ENCODE measurements at regions not wholly inside any gene's neighbourhood (a gene's known extent, or its start where the extent isn't known, plus 50 kb on each side); places are given as distances from the start of the nearest gene placed in this dataset.

DNA sequence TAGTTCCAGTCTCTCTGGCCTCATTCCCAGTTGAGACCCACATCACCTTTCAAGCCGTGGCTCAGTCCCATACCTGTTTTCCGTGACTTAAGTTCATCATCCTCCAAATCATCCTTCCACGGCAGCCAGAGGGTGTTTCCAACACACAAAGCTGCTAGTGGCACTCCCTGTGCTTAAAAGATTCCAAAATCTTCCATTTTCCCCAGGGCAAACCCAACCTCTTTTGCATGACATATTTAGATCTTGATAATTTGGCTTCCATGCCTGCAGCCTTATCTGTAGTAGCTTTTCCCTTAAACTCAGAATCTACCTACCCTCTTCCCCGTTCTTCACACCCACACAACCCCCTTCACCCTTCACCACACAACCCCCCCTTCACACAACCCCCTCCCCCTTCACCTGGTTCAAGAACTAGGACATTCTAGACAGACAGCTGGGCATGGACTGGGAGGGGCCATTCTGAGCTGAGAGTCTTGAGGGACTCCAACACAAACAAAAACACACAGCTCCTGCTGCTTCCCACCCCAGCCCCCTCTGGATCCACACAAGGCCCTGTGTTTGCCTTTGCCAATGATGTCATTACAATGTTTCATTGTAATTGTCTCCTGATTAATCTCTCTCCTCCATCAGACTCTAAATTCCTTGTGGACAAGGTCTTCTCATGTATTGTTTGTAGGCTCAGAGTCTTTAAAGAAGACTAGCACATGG is 268.2 kb downstream of the SH3GL2 start:
- DNase-seq (ENCODE audit: low read depth in 2 of 3, low spot score in 2 of 3), result no peak

- DNase-seq (ENCODE audit: low read depth in 2 of 3, low spot score in 2 of 3), result no peak
Observed at GRCh38 chr9:17847908-17848307, 269.0 kb downstream of the SH3GL2 start.

- DNase-seq (ENCODE audit: low read depth in 2 of 3, low spot score in 2 of 3), result no peak
Observed at GRCh38 chr9:17852108-17852507, 273.2 kb downstream of the SH3GL2 start.

- DNase-seq (ENCODE audit: low read depth in 2 of 3, low spot score in 2 of 3), result no peak
Observed at GRCh38 chr9:17854487-17854886, 275.6 kb downstream of the SH3GL2 start.

DNA sequence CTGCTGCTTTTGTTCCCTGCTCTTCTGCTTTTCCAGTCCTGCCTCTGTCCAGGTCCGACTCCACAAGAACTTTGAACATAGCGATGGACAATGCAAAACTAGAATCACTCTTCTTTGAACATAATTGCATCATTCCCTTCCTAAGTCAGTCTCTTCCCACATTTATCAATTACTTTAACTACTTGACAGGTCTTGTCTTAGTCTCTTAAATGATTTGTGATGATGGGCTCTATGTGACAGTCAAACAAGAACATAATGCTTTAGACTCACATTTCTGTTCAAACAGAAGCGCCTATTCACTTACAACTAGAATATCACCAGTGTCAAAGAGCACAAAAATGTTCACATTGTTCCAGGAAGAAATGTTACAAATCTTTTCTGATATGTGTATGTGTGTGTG is 278.1 kb downstream of the SH3GL2 start:
- DNase-seq (ENCODE audit: low read depth in 2 of 3, low spot score in 2 of 3), result no peak

DNA sequence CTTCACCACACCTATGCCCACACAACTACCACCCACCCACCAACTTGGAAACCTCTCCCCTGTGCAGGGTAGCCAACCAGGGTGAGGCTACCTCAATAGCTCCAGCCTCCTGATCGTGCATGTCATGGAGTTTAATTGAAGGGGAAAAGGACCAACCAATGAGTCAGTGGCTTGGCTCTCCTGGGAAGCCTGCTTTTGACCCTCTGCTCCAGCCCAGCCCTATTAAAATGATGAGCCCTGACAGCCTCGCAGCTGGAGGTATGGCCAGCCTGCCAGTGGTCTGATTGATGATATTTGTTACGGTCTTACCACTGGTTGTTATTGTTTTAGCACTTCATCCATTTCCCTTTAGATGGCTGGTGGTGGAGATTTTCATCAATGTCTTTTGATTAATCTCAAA is 280.4 kb downstream of the SH3GL2 start:
- no peak for DNase-seq (ENCODE audit: low read depth in 2 of 3, low spot score in 2 of 3)

DNA sequence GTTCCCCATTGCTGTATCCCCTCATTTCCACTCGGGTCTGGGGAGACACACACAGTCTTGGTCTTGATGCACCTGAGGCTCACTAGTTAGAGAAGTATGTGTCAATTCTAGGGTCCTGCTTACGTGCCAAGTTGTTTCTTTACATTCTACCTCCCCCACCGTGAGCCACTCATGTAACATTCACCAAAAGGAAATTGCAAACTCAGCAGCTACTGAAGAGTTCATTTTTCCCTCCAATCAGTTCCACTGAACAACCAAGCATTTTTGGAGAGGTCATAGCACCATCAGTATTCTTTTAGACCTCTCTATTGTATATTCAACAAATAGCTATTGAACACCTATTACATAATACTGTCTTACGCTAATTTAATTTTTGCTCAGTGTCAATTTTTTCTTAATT is 281.1 kb downstream of the SH3GL2 start:
- no peak for DNase-seq (ENCODE audit: low read depth in 2 of 3, low spot score in 2 of 3)

- DNase-seq (ENCODE audit: low read depth in 2 of 3, low spot score in 2 of 3), result no peak
Observed at GRCh38 chr9:17862101-17862500, 283.2 kb downstream of the SH3GL2 start.

GRCh38 chr9:17862629-17863028 is 283.8 kb downstream of the SH3GL2 start:
- no peak for DNase-seq (ENCODE audit: low read depth in 2 of 3, low spot score in 2 of 3)

- DNase-seq (ENCODE audit: low read depth in 2 of 3, low spot score in 2 of 3), result no peak
Observed at GRCh38 chr9:17863213-17863883, 284.5 kb downstream of the SH3GL2 start.

GRCh38 chr9:17863924-17864323 is 285.1 kb downstream of the SH3GL2 start:
- no peak for DNase-seq (ENCODE audit: low read depth in 2 of 3, low spot score in 2 of 3)

GRCh38 chr9:17864951-17865350 is 286.1 kb downstream of the SH3GL2 start:
- DNase-seq (ENCODE audit: low read depth in 2 of 3, low spot score in 2 of 3), result no peak

- DNase-seq (ENCODE audit: low read depth in 2 of 3, low spot score in 2 of 3), result no peak
Observed at GRCh38 chr9:17865881-17866280, 287.0 kb downstream of the SH3GL2 start.

- no peak for DNase-seq (ENCODE audit: low read depth in 2 of 3, low spot score in 2 of 3)
Observed at GRCh38 chr9:17870722-17871121, 291.9 kb downstream of the SH3GL2 start.

DNA sequence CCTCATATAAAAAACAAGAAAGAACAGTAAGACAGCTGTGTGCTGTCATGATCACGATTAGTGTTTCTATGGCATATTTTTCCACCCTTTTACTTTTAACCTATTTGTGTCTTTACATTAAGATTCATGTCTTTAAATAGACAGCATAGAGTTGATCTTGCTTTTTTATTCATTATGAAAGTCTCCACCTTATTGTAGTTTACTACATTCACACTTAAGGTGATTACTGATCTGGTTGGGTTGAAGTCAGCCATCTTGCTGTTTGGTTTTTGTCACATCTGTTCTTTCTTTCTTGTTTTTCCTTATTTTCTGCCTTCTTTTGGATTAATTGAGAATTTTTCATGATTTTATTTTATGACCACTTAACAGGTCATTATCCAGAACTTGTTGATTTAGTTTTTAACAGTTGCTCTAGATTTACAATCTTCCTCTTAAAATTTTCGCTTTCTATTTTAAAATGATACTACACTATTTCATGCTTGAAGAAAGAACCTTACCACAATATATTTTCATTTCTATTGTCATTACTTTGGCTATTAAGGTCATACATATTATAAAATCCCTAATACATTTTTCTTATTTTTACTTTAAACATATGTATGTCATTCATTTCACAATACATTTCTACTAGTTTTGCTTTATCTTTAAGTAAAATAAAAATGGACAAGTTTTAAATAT is 292.5 kb downstream of the SH3GL2 start:
- DNase-seq (ENCODE audit: low read depth in 2 of 3, low spot score in 2 of 3), result no peak

DNA sequence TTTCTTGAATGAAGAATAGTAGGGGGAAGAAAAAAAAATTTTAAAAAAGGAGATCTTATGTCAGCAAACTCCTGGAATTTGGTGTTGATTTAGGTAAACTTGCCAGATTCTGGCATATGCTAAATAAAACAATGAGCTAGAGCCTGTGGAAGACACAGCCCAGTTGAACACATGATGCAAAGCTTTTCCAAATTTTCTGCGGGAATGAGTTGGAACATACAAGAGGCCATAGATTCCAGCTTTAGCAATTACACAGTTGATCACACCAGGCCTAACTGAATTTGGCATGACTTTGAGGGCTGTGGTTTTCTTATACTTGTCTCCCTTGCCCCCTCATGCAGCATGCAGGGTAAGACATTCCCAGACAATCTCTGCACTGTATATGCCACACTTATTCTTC is 297.0 kb downstream of the SH3GL2 start:
- no peak for DNase-seq (ENCODE audit: low read depth in 2 of 3, low spot score in 2 of 3)

DNA sequence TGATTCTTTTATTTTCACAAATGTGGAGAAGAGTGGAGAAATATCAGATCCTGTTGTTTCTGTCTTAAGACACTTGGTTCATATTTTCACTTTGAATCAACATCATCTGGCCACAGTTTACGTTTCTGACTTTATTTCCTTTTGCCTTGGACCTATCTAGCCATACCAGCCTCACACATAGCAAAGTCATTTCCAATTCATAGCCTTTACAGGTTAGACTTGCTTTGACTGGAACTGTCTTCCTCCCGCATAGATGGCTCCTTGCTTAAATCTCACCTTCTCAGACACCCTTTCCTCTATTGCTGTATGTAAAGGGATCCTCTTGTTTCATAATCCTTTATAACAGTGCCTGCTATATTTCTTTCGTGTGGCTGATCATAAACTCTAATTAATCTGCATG is 297.8 kb downstream of the SH3GL2 start:
- DNase-seq (ENCODE audit: low read depth in 2 of 3, low spot score in 2 of 3), result no peak

GRCh38 chr9:17878810-17879370 is 300.0 kb downstream of the SH3GL2 start:
- no peak for DNase-seq (ENCODE audit: low read depth in 2 of 3, low spot score in 2 of 3)

DNA sequence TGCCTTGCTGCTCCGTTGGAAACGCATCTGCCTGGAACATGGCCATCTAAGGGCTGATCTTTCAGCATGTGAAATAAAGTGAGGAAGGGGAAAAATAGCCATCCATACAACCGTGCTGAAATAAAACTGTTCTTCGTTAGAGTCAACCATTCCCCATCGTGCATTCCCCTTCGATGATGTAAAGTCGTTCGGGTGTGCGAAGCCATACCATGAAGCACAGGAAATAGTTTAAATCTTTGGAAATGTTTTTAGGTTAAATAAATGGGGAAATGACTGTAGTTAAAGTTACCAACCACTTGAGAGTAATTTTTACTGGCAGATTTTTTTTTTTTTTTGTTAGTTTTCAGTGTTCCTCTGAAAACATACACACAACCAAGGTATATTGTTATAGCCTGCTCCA is 302.5 kb downstream of the SH3GL2 start:
- no peak for DNase-seq (ENCODE audit: low read depth in 2 of 3, low spot score in 2 of 3)

DNA sequence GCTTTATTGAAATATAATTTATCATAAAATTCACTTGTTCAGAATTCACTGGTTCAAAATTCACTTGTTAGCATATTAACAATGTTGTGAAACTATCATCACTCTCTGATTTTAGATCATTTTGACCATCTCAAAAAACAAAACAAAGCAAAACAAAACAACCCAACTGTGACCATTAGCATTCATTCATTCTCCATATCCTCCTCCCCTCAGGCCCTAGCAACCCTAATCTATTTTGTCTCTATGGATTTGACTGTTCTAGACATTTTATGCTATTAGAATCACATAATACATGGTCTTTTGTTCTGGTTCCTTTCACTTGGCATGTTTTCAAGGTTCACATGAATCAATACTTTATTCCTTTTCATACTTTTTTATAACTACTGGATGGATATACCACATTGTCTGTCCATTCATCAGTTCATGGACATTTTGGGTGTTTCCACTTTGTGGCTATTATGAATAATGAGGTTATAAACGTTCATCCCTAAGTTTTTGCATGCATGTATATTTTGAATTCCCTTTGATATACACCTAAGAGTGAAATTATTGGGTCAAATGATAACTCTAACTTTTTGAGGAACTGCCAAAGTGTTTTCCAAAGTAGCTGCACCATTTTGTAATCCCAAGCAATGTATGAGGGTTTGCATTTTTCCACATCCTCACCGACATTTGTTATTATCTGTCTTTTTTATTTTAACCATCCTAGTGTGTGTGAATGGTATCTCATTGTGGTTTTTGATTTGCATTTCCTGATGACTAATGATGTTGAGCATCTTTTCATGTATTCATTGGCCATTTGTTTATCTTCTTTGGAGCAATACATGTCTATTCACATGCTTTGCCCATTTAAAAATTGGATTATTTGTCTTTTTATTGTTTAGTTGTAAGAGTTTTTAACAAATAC is 304.1 kb downstream of the SH3GL2 start:
- DNase-seq (ENCODE audit: low read depth in 2 of 3, low spot score in 2 of 3), result no peak

DNA sequence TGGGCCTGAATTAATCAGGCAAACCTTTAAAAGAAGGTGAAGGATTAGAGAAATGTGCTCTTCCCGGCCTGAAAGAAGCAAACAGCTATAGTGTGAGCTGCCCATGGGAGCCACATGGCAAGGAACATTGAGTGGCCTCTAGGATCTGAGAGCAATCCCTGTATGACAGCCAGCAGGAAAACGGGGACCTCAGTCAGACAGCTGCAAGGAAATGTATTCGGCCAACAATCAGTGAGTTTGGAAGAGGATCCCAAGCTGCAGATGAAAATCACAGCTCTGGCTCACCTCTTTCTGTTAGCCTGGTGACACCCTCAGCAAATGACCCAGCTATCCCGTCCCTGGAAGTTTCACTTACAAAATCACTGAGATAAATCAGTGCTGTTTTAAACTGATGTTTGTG is 309.2 kb downstream of the SH3GL2 start:
- no peak for DNase-seq (ENCODE audit: low read depth in 2 of 3, low spot score in 2 of 3)
